Cardiac fibroblast (primary cell): ENCODE measurements at regions not wholly inside any gene's neighbourhood (a gene's known extent, or its start where the extent isn't known, plus 50 kb on each side); places are given as distances from the start of the nearest gene placed in this dataset.

ENCODE experiments used
- DNase-seq, 2 donors: peaks; one replicate each; pipeline versions ENCODE4 v3.0.0 to v3.0.0-alpha.2; 2010; ENCODE audit warnings: low read depth in 2 of 2
- H3K4me3 ChIP-seq, 2 donors: replicated peaks in 1 of 2; 1 replicate in 1 of 2; 2 replicates in 1 of 2; pipeline ENCODE4 v1.5.1; 2011; ENCODE audit warnings: low read depth in 2 of 2, low read length in 2 of 2, mild to moderate bottlenecking in 2 of 2, moderate library complexity in 1 of 2
- CTCF ChIP-seq: IDR thresholded peaks from one replicate; pipeline ENCODE4 v1.5.1; 2011; ENCODE audit warnings: low read depth, mild to moderate bottlenecking, low read length, inconsistent platforms

- H3K4me3 ChIP-seq = no peak overlapping the region
- no peak for DNase-seq
- TF ChIP-seq CTCF = no peak
Observed at GRCh38 chr20:53753880-53754459, 160.3 kb upstream of the ZNF217 start.

- H3K4me3 ChIP-seq = no peak overlapping the region
- DNase-seq = peak in 1 of 2 donors; percentile 16
- no peak for TF ChIP-seq CTCF
Observed at GRCh38 chr20:53752971-53753879, 159.6 kb upstream of the ZNF217 start.

GRCh38 chr20:53752583-53752970 lies 158.9 kb upstream of the ZNF217 start:
- DNase-seq = no peak
- TF ChIP-seq CTCF = no peak
- H3K4me3 ChIP-seq = no peak overlapping the region

GRCh38 chr20:53751620-53752318 lies 158.1 kb upstream of the ZNF217 start:
- no peak for TF ChIP-seq CTCF
- DNase-seq = no peak
- no peak overlapping the region for H3K4me3 ChIP-seq

- DNase-seq = peak; percentile 62 to 75
- no peak overlapping the region for H3K4me3 ChIP-seq
- TF ChIP-seq CTCF = no peak
Observed at GRCh38 chr20:53750827-53751619, 157.4 kb upstream of the ZNF217 start.

- no peak overlapping the region for H3K4me3 ChIP-seq
- TF ChIP-seq CTCF = no peak
- DNase-seq = no peak
Observed at GRCh38 chr20:53749499-53749898, 155.9 kb upstream of the ZNF217 start.
